Cardiac muscle cell (in vitro differentiated cells and primary cell): ENCODE measurements at regions not wholly inside any gene's neighbourhood (a gene's known extent, or its start where the extent isn't known, plus 50 kb on each side); places are given as distances from the start of the nearest gene placed in this dataset.

Source experiments
- DNase-seq, 2 donors: peaks; one replicate each; pipeline versions ENCODE4 v3.0.0 to v3.0.0-alpha.2; 2010 to 2017; ENCODE audit warnings: low read depth in 1 of 2, low spot score in 1 of 2
- H3K27ac ChIP-seq: fragments of 200-600 bp; sonication (generic); 2 replicates; pipeline ENCODE4 v1.5.1; 2016
- H3K27me3 ChIP-seq: fragments of 200-600 bp; sonication (generic); 2 replicates; pipeline ENCODE4 v1.6.0; 2016; ENCODE audit warnings: control low read depth
- H3K36me3 ChIP-seq: fragments of 200-600 bp; sonication (generic); 2 replicates; pipeline ENCODE4 v1.5.1; 2016; ENCODE audit warnings: control low read depth
- H3K4me1 ChIP-seq: fragments of 200-600 bp; sonication (generic); 2 replicates; pipeline ENCODE4 v1.8.1; 2017; ENCODE audit warnings: low read depth, mild to moderate bottlenecking, mixed run types
- H3K4me3 ChIP-seq: fragments of 200-600 bp; sonication (generic); 2 replicates; pipeline ENCODE4 v1.5.1; 2016; ENCODE audit warnings: mild to moderate bottlenecking
- H3K9me3 ChIP-seq: fragments of 200-600 bp; sonication (generic); 2 replicates; pipeline ENCODE4 v1.5.1; 2017; ENCODE audit warnings: low read depth, mild to moderate bottlenecking, control low read depth
- CTCF ChIP-seq: IDR thresholded peaks from 2 replicates; pipeline ENCODE4 v1.5.1; 2012; ENCODE audit warnings: low read depth, mild to moderate bottlenecking, low read length

GRCh38 chr10:43703286-43703685 lies 54.6 kb upstream of the ZNF32 start:
- Histone ChIP-seq H3K36me3 (no peaks in the 10 kb centered on the region), H3K4me3 (no peak overlapping the region), H3K27me3 (no peaks in the 10 kb centered on the region), H3K27ac (no peak overlapping the region), H3K9me3 (no peaks in the 10 kb centered on the region), H3K4me1 (peaks cover 14% of the 10 kb centered on the region)
- DNase-seq, result no peak
- TF ChIP-seq CTCF, result no peak

- H3K9me3 ChIP-seq, result no peaks in the 10 kb centered on the region
- H3K27me3 ChIP-seq, result no peaks in the 10 kb centered on the region
- no peak for TF ChIP-seq CTCF
- no peak for DNase-seq
- H3K4me1 ChIP-seq, result peaks cover 16% of the 10 kb centered on the region
- no peak overlapping the region for H3K27ac ChIP-seq
- H3K4me3 ChIP-seq, result no peak overlapping the region
- H3K36me3 ChIP-seq, result no peaks in the 10 kb centered on the region
Observed at GRCh38 chr10:43702936-43703281, 54.2 kb upstream of the ZNF32 start.

- TF ChIP-seq CTCF, result no peak
- no peak for DNase-seq
Observed at GRCh38 chr10:43702213-43702935, 53.7 kb upstream of the ZNF32 start.

GRCh38 chr10:43701295-43701694 lies 52.6 kb upstream of the ZNF32 start:
- Histone ChIP-seq H3K27ac (no peak overlapping the region), H3K4me1 (peaks cover 20% of the 10 kb centered on the region), H3K27me3 (no peaks in the 10 kb centered on the region), H3K9me3 (no peaks in the 10 kb centered on the region), H3K36me3 (no peaks in the 10 kb centered on the region), H3K4me3 (no peak overlapping the region)
- DNase-seq, result no peak
- TF ChIP-seq CTCF, result no peak

More at GRCh38 chr10:43702213-43702935, 53.7 kb upstream of the ZNF32 start:
- H3K27ac ChIP-seq, result no peak overlapping the region
- H3K4me1 ChIP-seq, result peaks cover 20% of the 10 kb centered on the region
- H3K9me3 ChIP-seq, result no peaks in the 10 kb centered on the region
- H3K27me3 ChIP-seq, result no peaks in the 10 kb centered on the region
- no peaks in the 10 kb centered on the region for H3K36me3 ChIP-seq
- no peak overlapping the region for H3K4me3 ChIP-seq

- Histone ChIP-seq H3K27ac (no peak overlapping the region), H3K9me3 (no peaks in the 10 kb centered on the region), H3K27me3 (no peaks in the 10 kb centered on the region), H3K36me3 (no peaks in the 10 kb centered on the region), H3K4me3 (no peak overlapping the region), H3K4me1 (peaks cover 20% of the 10 kb centered on the region)
- peak in 1 of 2 donors; percentile 32 for DNase-seq
- no peak for TF ChIP-seq CTCF
Observed at GRCh38 chr10:43700306-43700705, 51.6 kb upstream of the ZNF32 start.
